ENCODE measurements at regions not wholly inside any gene's neighbourhood (a gene's known extent, or its start where the extent isn't known, plus 50 kb on each side); places are given as distances from the start of the nearest gene placed in this dataset.

DNA sequence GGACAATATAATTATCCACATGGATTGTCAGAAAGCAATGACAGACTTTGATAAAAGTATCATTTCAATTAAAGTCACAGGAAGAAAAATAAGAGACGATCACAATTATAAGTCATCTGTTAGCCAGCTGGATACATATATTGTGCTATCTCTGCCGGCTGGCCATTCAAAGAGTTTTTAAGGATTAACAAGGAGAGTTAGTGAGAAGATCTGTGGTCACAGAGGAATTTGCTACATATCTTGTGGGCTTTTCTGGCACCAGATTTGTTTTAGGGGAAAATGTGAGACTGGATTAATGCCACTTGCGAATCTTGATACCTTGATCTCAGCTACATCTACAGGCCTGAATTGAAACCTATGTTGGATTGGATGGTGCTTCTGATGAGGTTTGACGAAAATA is 90.9 kb upstream of the MANSC4 start:
- TF ChIP-seq, protein P1, sequence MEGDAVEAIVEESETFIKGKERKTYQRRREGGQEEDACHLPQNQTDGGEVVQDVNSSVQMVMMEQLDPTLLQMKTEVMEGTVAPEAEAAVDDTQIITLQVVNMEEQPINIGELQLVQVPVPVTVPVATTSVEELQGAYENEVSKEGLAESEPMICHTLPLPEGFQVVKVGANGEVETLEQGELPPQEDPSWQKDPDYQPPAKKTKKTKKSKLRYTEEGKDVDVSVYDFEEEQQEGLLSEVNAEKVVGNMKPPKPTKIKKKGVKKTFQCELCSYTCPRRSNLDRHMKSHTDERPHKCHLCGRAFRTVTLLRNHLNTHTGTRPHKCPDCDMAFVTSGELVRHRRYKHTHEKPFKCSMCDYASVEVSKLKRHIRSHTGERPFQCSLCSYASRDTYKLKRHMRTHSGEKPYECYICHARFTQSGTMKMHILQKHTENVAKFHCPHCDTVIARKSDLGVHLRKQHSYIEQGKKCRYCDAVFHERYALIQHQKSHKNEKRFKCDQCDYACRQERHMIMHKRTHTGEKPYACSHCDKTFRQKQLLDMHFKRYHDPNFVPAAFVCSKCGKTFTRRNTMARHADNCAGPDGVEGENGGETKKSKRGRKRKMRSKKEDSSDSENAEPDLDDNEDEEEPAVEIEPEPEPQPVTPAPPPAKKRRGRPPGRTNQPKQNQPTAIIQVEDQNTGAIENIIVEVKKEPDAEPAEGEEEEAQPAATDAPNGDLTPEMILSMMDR (IDR thresholded peaks at IDR 0.05) = no peak
- TF ChIP-seq POLR2A (IDR thresholded peaks at IDR 0.05) = no peak

Data from right lobe of liver (tissue), 4 donors.